Sigmoid colon (tissue), 4 donors: ENCODE measurements at regions not wholly inside any gene's neighbourhood (a gene's known extent, or its start where the extent isn't known, plus 50 kb on each side); places are given as distances from the start of the nearest gene placed in this dataset.

Source experiments
- CTCF ChIP-seq, 4 experiments: fragments of 450-650 bp in 3 of 4; fragments of 200-600 bp in 1 of 4; IDR thresholded peaks; one replicate each; pipeline ENCODE4 v1.5.1; 2016 to 2019; ENCODE audit warnings: antibody characterized with exemption in 4 of 4, mild to moderate bottlenecking in 3 of 4, moderate library complexity in 2 of 4
- EP300 ChIP-seq, 4 donors: sonication (generic); formaldehyde crosslinking; IDR thresholded peaks; one replicate each; pipeline ENCODE4 v1.6.1; 2017; ENCODE audit warnings: antibody characterized with exemption in 4 of 4
- POLR2AphosphoS5 ChIP-seq, 4 donors: sonication (generic); formaldehyde crosslinking; IDR thresholded peaks; one replicate each; pipeline ENCODE4 v1.6.1; 2017; ENCODE audit warnings: antibody characterized with exemption in 4 of 4

GRCh38 chr6:144416773-144417172 lies 131.6 kb downstream of the UTRN start:
- TF ChIP-seq CTCF (IDR thresholded peaks at IDR 0.05) (no peak), EP300 (IDR thresholded peaks at IDR 0.05) (no peak), POLR2AphosphoS5 (IDR thresholded peaks at IDR 0.05) (no peak)
